ENCODE measurements at regions not wholly inside any gene's neighbourhood (a gene's known extent, or its start where the extent isn't known, plus 50 kb on each side); places are given as distances from the start of the nearest gene placed in this dataset.

GRCh38 chr21:38915546-38915945, 109.8 kb downstream of the ETS2 start:
- no peak for TF ChIP-seq CTCF (IDR thresholded peaks at IDR 0.05; ENCODE audit: low read depth, low read length)
- no peak for DNase-seq (ENCODE audit: extremely low read depth, low read depth)

GRCh38 chr21:38914528-38915293, 109.0 kb downstream of the ETS2 start:
- no peak for TF ChIP-seq CTCF (IDR thresholded peaks at IDR 0.05; ENCODE audit: low read depth, low read length)
- no peak for DNase-seq (ENCODE audit: extremely low read depth, low read depth)

GRCh38 chr21:38913893-38914527, 108.3 kb downstream of the ETS2 start:
- DNase-seq (ENCODE audit: extremely low read depth, low read depth) = no peak
- no peak for TF ChIP-seq CTCF (IDR thresholded peaks at IDR 0.05; ENCODE audit: low read depth, low read length)

GRCh38 chr21:38913120-38913892, 107.6 kb downstream of the ETS2 start:
- no peak for TF ChIP-seq CTCF (IDR thresholded peaks at IDR 0.05; ENCODE audit: low read depth, low read length)
- no peak for DNase-seq (ENCODE audit: extremely low read depth, low read depth)

GRCh38 chr21:38912789-38913119, 107.0 kb downstream of the ETS2 start:
- TF ChIP-seq CTCF (IDR thresholded peaks at IDR 0.05; ENCODE audit: low read depth, low read length) = no peak
- no peak for DNase-seq (ENCODE audit: extremely low read depth, low read depth)

- no peak for TF ChIP-seq CTCF (IDR thresholded peaks at IDR 0.05; ENCODE audit: low read depth, low read length)
- no peak for DNase-seq (ENCODE audit: extremely low read depth, low read depth)
Observed at GRCh38 chr21:38912102-38912629, 106.4 kb downstream of the ETS2 start.

Data from AG09319 (cell line).